Retinal pigment epithelial cell (primary cell): ENCODE measurements at regions not wholly inside any gene's neighbourhood (a gene's known extent, or its start where the extent isn't known, plus 50 kb on each side); places are given as distances from the start of the nearest gene placed in this dataset.

ENCODE experiments used
- DNase-seq: peaks from one replicate; pipeline ENCODE4 v3.0.0-alpha.2; 2010; ENCODE audit warnings: low read depth
- H3K4me3 ChIP-seq: 2 replicates; pipeline ENCODE4 v1.5.1; 2011; ENCODE audit warnings: mild to moderate bottlenecking, low read length, control low read depth, moderate library complexity
- TF ChIP-seq, protein P1 (sequence below): conservative IDR thresholded peaks from 2 replicates; pipeline ENCODE4 v1.5.1; 2011; ENCODE audit warnings: low read depth, low read length, control low read depth, inconsistent platforms

DNA sequence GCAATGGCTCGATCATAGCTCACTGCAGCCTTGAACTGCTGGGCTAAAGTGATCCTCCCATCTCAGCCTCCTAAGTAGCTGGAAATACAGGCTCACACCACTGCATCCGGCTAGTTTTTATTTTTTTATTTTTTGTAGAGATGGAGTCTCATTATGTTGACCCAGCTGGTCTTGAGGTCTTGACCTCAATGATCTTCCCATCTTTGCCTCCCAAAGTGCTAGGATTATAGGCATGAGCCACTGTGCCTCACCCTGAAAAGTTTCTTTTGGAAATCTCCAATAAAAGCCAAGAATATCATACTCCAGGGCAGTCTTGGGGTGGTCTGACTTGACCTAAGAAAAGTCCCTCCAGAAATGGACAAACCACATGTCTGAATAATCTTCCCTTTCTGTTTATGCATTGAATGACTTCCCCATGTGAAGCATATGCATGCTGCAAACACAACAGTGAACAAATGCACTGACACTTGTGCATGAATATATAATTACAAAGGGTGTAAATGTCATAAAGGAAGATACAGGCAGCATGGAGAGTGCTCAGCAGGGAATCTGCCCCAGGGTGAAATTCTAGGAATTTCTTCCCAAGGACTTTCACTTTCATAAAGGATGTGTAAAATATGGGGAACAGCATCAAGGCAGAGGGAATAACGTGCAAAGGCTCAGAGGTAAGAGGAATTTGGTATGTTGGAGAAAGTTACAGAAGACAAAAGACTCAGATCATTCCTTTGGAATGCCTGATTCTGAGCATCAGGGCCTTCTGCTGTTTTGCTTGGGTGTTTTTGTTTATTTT lies 142.4 kb upstream of the LYZL1 start:
- H3K4me3 ChIP-seq = no peak overlapping the region
- TF ChIP-seq, protein P1, sequence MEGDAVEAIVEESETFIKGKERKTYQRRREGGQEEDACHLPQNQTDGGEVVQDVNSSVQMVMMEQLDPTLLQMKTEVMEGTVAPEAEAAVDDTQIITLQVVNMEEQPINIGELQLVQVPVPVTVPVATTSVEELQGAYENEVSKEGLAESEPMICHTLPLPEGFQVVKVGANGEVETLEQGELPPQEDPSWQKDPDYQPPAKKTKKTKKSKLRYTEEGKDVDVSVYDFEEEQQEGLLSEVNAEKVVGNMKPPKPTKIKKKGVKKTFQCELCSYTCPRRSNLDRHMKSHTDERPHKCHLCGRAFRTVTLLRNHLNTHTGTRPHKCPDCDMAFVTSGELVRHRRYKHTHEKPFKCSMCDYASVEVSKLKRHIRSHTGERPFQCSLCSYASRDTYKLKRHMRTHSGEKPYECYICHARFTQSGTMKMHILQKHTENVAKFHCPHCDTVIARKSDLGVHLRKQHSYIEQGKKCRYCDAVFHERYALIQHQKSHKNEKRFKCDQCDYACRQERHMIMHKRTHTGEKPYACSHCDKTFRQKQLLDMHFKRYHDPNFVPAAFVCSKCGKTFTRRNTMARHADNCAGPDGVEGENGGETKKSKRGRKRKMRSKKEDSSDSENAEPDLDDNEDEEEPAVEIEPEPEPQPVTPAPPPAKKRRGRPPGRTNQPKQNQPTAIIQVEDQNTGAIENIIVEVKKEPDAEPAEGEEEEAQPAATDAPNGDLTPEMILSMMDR = no peak
- DNase-seq = no peak

GRCh38 chr10:29150010-29150409 lies 138.9 kb upstream of the LYZL1 start:
- TF ChIP-seq, protein P1 = no peak
- no peak overlapping the region for H3K4me3 ChIP-seq
- DNase-seq = peak; percentile 78

- DNase-seq = no peak
- TF ChIP-seq, protein P1 = no peak
- no peak overlapping the region for H3K4me3 ChIP-seq
Observed at GRCh38 chr10:29151005-29151404, 137.9 kb upstream of the LYZL1 start.

DNA sequence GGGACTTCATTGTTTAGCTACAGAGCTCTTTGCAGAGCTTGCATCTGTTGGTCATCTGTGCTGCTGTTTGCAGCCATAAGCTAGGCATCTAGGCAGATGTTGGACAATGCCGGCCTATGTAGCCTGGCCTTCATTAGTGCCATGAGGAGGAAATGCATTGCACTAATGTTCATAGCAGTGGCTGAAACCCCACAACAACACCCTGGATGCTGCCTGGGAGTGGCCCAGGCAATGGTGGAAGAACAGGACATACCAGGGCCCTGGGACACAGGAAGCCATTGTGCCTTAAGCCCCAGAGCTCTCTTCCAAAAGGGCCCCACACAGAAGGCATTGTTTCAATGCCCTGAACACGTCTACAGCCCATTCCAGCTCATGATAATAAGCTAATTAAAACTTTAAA lies 131.5 kb upstream of the LYZL1 start:
- DNase-seq = no peak
- TF ChIP-seq, protein P1 = no peak
- no peak overlapping the region for H3K4me3 ChIP-seq

- no peak for DNase-seq
- H3K4me3 ChIP-seq = no peak overlapping the region
- TF ChIP-seq, protein P1 = no peak
Observed at GRCh38 chr10:29158066-29158465, 130.8 kb upstream of the LYZL1 start.

DNA sequence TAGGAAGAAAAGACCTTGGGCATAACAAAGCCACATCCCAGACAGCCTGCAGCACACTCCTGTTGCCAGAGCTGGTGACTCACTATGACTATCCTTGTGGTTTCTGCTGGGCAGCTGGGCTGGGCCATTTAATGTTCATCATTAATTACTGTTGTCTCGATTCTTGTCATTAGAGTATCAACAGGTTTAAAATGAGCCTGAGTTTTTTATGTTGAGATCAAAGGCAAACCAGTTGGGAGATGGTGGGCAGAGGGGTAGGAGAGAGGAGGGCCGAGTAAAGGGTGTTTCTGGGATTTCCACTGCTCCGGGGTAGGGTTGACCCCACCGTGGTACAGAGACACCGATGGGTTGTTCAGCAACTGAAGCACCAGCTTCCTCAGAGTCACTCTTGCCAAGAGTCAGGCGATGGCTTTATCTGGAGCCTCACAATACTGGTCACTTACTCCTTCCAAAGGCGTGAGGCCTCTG lies 128.7 kb upstream of the LYZL1 start:
- TF ChIP-seq, protein P1 = no peak
- DNase-seq = peak; percentile 74
- H3K4me3 ChIP-seq = no peak overlapping the region

GRCh38 chr10:29163746-29164145 lies 125.1 kb upstream of the LYZL1 start:
- H3K4me3 ChIP-seq = no peak overlapping the region
- TF ChIP-seq, protein P1 = no peak
- DNase-seq = no peak
